HL-60 (cell line): ENCODE measurements at regions not wholly inside any gene's neighbourhood (a gene's known extent, or its start where the extent isn't known, plus 50 kb on each side); places are given as distances from the start of the nearest gene placed in this dataset.

Source experiments
- GABPA ChIP-seq: IDR thresholded peaks from 2 replicates; pipeline ENCODE4 v1.6.1; 2012; ENCODE audit warnings: low read depth
- POLR2AphosphoS5 ChIP-seq: IDR thresholded peaks from 2 replicates; pipeline ENCODE4 v1.6.1; 2012; ENCODE audit warnings: low read depth
- SPI1 ChIP-seq: IDR thresholded peaks from 2 replicates; pipeline ENCODE4 v1.6.1; 2012; ENCODE audit warnings: low read depth, mild to moderate bottlenecking, borderline replicate concordance
- TF ChIP-seq, protein P1 (sequence below): IDR thresholded peaks from one replicate; pipeline ENCODE4 v1.5.1; 2011; ENCODE audit warnings: low read length, control low read depth, inconsistent platforms; ENCODE audit not compliant: insufficient read depth
- TF ChIP-seq, protein P2 (sequence below): IDR thresholded peaks from 2 replicates; pipeline ENCODE4 v1.6.1; 2012; ENCODE audit warnings: low read depth; ENCODE audit not compliant: insufficient replicate concordance

DNA sequence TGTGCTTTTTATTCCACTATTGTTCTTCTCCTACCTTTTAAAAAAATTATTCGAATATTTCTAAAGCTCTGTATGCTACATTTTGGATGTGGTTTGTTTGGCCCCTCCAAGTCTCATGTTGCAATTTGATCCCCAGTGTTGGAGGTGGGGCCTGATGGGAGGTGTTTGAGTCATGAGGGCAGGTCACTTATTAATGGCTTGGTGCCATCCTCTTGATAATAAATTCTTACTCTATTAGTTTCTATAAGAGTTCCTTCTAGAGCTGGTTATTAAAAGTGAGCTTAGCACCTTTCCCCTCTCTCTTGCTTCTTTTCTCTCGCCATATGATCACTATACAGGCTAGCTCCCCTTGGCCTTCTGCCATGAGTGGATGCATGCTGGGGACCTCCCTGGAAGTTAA, 445.6 kb upstream of the PDE3A start:
- TF ChIP-seq, protein P1, sequence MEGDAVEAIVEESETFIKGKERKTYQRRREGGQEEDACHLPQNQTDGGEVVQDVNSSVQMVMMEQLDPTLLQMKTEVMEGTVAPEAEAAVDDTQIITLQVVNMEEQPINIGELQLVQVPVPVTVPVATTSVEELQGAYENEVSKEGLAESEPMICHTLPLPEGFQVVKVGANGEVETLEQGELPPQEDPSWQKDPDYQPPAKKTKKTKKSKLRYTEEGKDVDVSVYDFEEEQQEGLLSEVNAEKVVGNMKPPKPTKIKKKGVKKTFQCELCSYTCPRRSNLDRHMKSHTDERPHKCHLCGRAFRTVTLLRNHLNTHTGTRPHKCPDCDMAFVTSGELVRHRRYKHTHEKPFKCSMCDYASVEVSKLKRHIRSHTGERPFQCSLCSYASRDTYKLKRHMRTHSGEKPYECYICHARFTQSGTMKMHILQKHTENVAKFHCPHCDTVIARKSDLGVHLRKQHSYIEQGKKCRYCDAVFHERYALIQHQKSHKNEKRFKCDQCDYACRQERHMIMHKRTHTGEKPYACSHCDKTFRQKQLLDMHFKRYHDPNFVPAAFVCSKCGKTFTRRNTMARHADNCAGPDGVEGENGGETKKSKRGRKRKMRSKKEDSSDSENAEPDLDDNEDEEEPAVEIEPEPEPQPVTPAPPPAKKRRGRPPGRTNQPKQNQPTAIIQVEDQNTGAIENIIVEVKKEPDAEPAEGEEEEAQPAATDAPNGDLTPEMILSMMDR, result no peak
- TF ChIP-seq POLR2AphosphoS5 (no peak), GABPA (no peak), SPI1 (no peak)
- TF ChIP-seq, protein P2, sequence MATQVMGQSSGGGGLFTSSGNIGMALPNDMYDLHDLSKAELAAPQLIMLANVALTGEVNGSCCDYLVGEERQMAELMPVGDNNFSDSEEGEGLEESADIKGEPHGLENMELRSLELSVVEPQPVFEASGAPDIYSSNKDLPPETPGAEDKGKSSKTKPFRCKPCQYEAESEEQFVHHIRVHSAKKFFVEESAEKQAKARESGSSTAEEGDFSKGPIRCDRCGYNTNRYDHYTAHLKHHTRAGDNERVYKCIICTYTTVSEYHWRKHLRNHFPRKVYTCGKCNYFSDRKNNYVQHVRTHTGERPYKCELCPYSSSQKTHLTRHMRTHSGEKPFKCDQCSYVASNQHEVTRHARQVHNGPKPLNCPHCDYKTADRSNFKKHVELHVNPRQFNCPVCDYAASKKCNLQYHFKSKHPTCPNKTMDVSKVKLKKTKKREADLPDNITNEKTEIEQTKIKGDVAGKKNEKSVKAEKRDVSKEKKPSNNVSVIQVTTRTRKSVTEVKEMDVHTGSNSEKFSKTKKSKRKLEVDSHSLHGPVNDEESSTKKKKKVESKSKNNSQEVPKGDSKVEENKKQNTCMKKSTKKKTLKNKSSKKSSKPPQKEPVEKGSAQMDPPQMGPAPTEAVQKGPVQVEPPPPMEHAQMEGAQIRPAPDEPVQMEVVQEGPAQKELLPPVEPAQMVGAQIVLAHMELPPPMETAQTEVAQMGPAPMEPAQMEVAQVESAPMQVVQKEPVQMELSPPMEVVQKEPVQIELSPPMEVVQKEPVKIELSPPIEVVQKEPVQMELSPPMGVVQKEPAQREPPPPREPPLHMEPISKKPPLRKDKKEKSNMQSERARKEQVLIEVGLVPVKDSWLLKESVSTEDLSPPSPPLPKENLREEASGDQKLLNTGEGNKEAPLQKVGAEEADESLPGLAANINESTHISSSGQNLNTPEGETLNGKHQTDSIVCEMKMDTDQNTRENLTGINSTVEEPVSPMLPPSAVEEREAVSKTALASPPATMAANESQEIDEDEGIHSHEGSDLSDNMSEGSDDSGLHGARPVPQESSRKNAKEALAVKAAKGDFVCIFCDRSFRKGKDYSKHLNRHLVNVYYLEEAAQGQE, result no peak
